GM23338 (cell line): ENCODE measurements at regions not wholly inside any gene's neighbourhood (a gene's known extent, or its start where the extent isn't known, plus 50 kb on each side); places are given as distances from the start of the nearest gene placed in this dataset.

Experiments
- ATAC-seq: fragments of 200-7000 bp; cut with Tn5 transposase; 3 replicates; pipeline ENCODE4 v1.9.1; 2020
- DNase-seq: peaks from one replicate; pipeline ENCODE4 v3.0.0-alpha.2; 2015; ENCODE audit warnings: low spot score
- H2AFZ ChIP-seq: fragments of 200-600 bp; sonication (generic); 2 replicates; pipeline ENCODE4 v1.8.0; 2016; ENCODE audit warnings: antibody characterized with exemption, mild to moderate bottlenecking, moderate library complexity
- H3F3A ChIP-seq: fragments of 200-600 bp; sonication (generic); replicated peaks from 2 replicates; pipeline ENCODE4 v1.8.0; 2017; ENCODE audit warnings: antibody characterized with exemption, mixed run types, low read depth
- H3K27ac ChIP-seq: fragments of 200-600 bp; sonication (generic); 2 replicates; pipeline ENCODE4 v1.6.1; 2016; ENCODE audit warnings: low read depth
- H3K27me3 ChIP-seq: fragments of 200-600 bp; sonication (generic); 2 replicates; pipeline ENCODE4 v1.8.0; 2016; ENCODE audit warnings: mild to moderate bottlenecking, mixed run types, moderate library complexity; ENCODE audit not compliant: insufficient read depth
- H3K36me3 ChIP-seq: fragments of 200-600 bp; sonication (generic); 2 replicates; pipeline ENCODE4 v1.8.0; 2016; ENCODE audit warnings: mild to moderate bottlenecking; ENCODE audit not compliant: insufficient read depth
- H3K4me1 ChIP-seq: fragments of 200-600 bp; sonication (generic); 2 replicates; pipeline ENCODE4 v1.8.0; 2016; ENCODE audit warnings: mild to moderate bottlenecking, moderate library complexity; ENCODE audit not compliant: insufficient read depth
- H3K4me2 ChIP-seq: fragments of 200-600 bp; sonication (generic); 2 replicates; pipeline ENCODE4 v1.7.1; 2017; ENCODE audit warnings: mixed run types
- H3K4me3 ChIP-seq: fragments of 200-600 bp; sonication (generic); 2 replicates; pipeline ENCODE4 v1.6.1; 2016; ENCODE audit warnings: mixed run types
- H3K79me2 ChIP-seq: fragments of 200-600 bp; sonication (generic); replicated peaks from 2 replicates; pipeline ENCODE4 v1.8.0; 2017; ENCODE audit warnings: mild to moderate bottlenecking; ENCODE audit not compliant: insufficient read depth
- H3K9me2 ChIP-seq: fragments of 200-600 bp; sonication (generic); 2 replicates; pipeline ENCODE4 v1.8.0; 2017; ENCODE audit not compliant: insufficient read depth
- H4K20me1 ChIP-seq: fragments of 200-600 bp; sonication (generic); replicated peaks from 2 replicates; pipeline ENCODE4 v1.8.0; 2017; ENCODE audit warnings: mild to moderate bottlenecking; ENCODE audit not compliant: insufficient read depth
- H3K27ac Mint-ChIP-seq: 2 replicates; pipeline ENCODE4 v1.8.0; 2020; ENCODE audit warnings: inconsistent platforms, mild to moderate bottlenecking, moderate library complexity, mixed read lengths
- H3K27me3 Mint-ChIP-seq: 3 replicates; pipeline ENCODE4 v1.8.0; 2022; ENCODE audit warnings: low read depth, mild to moderate bottlenecking, moderate library complexity, mixed read lengths, inconsistent platforms; ENCODE audit not compliant: insufficient read depth, poor library complexity
- H3K36me3 Mint-ChIP-seq: 3 replicates; pipeline ENCODE4 v1.8.0; 2021; ENCODE audit warnings: low read depth, mild to moderate bottlenecking, inconsistent platforms, moderate library complexity, mixed read lengths
- H3K4me1 Mint-ChIP-seq: 3 replicates; pipeline ENCODE4 v1.8.0; 2020; ENCODE audit warnings: mild to moderate bottlenecking, inconsistent platforms, mixed read lengths
- H3K4me3 Mint-ChIP-seq: 3 replicates; pipeline ENCODE4 v1.8.0; 2021; ENCODE audit warnings: moderate library complexity, mild to moderate bottlenecking, inconsistent platforms, mixed read lengths
- H3K9me3 Mint-ChIP-seq: 3 replicates; pipeline ENCODE4 v1.8.0; 2020; ENCODE audit warnings: moderate library complexity, mild to moderate bottlenecking, inconsistent platforms, mixed read lengths
- CREB1 ChIP-seq: fragments of 250-450 bp; sonication (Bioruptor Pico); IDR thresholded peaks from 2 replicates; pipeline ENCODE4 v1.5.0; 2020; ENCODE audit warnings: low read depth, mild to moderate bottlenecking, moderate library complexity
- EZH2 ChIP-seq: fragments of 200-600 bp; sonication (generic); IDR thresholded peaks from one replicate; pipeline ENCODE4 v1.8.0; 2017; ENCODE audit warnings: antibody characterized with exemption, mild to moderate bottlenecking, low read depth; ENCODE audit not compliant: unreplicated experiment
- JUNB ChIP-seq: IDR thresholded peaks from one replicate; pipeline ENCODE4 v1.6.1; 2016; ENCODE audit warnings: antibody characterized with exemption; ENCODE audit not compliant: unreplicated experiment
- NANOG ChIP-seq: IDR thresholded peaks from 2 replicates; pipeline ENCODE4 v1.6.1; 2016; ENCODE audit warnings: antibody characterized with exemption, borderline replicate concordance
- STAT1 ChIP-seq: IDR thresholded peaks from one replicate; pipeline ENCODE4 v1.6.1; 2016; ENCODE audit warnings: antibody characterized with exemption; ENCODE audit not compliant: unreplicated experiment
- ZNF114 ChIP-seq: fragments of 250-450 bp; sonication (Bioruptor Pico); IDR thresholded peaks from 2 replicates; pipeline ENCODE4 v1.5.0; 2020; ENCODE audit warnings: mild to moderate bottlenecking, moderate library complexity
- ZNF462 ChIP-seq: fragments of 250-450 bp; sonication (Bioruptor Pico); IDR thresholded peaks from 2 replicates; pipeline ENCODE4 v1.5.0; 2020; ENCODE audit warnings: mild to moderate bottlenecking, moderate library complexity
- TF ChIP-seq, protein P1 (sequence below), 2 experiments: fragments of 200-600 bp in 1 of 2; sonication (generic) in 1 of 2; conservative IDR thresholded peaks; 2 replicates each; pipeline versions ENCODE4 v1.5.1 to v1.6.1; 2016 to 2017; ENCODE audit warnings: antibody characterized with exemption in 2 of 2, low read depth in 2 of 2, mild to moderate bottlenecking in 2 of 2, moderate library complexity in 1 of 2
- TF ChIP-seq, protein P2 (sequence below): IDR thresholded peaks from 2 replicates; pipeline ENCODE4 v1.6.1; 2016; ENCODE audit warnings: antibody characterized with exemption

- TF ChIP-seq ZNF462 (CRISPR knock-in tag) (no peak), CREB1 (CRISPR knock-in tag) (no peak), ZNF114 (CRISPR knock-in tag) (no peak), EZH2 (no peak), JUNB (no peak), NANOG (no peak)
- TF ChIP-seq, protein P1, sequence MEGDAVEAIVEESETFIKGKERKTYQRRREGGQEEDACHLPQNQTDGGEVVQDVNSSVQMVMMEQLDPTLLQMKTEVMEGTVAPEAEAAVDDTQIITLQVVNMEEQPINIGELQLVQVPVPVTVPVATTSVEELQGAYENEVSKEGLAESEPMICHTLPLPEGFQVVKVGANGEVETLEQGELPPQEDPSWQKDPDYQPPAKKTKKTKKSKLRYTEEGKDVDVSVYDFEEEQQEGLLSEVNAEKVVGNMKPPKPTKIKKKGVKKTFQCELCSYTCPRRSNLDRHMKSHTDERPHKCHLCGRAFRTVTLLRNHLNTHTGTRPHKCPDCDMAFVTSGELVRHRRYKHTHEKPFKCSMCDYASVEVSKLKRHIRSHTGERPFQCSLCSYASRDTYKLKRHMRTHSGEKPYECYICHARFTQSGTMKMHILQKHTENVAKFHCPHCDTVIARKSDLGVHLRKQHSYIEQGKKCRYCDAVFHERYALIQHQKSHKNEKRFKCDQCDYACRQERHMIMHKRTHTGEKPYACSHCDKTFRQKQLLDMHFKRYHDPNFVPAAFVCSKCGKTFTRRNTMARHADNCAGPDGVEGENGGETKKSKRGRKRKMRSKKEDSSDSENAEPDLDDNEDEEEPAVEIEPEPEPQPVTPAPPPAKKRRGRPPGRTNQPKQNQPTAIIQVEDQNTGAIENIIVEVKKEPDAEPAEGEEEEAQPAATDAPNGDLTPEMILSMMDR (conservative IDR thresholded peaks at IDR 0.05; ENCODE audit: low read depth in 2 of 2): no peak
Observed at GRCh38 chr3:132135628-132136333, 101.0 kb upstream of the CPNE4 start (continued).

DNA sequence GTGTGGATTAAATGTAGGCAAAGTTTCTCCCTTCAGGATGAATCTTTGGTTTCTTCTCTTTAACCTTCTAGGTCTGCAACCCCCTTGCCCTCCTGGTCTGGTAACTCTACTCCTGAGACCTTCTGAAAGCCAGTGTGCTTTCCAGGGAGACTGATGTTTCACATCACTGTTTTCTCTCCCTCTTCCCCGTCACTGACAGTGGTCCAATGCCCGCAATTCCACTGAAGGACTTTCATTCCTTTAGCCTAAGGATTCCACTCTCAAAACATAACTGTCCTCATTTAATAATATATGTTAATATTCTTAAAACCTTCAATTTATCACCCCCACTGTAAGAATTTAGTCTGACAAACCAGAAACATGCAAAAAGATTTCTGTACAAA lies 101.5 kb upstream of the CPNE4 start:
- H3K9me2 ChIP-seq: no peaks in the 10 kb centered on the region
- no peaks in the 10 kb centered on the region; the same call in 1 of the 2 replicates for H3F3A ChIP-seq
- Mint-ChIP-seq H3K27me3 (peaks cover 2% of the 10 kb centered on the region), H3K9me3 (no peaks in the 10 kb centered on the region), H3K4me1 (peaks cover 18% of the 10 kb centered on the region), H3K36me3 (no peaks in the 10 kb centered on the region), H3K27ac (no peak overlapping the region), H3K4me3 (peak overlapping the region; percentile 77; the same call in 2 of the 3 replicates)
- H3K36me3 ChIP-seq: no peaks in the 10 kb centered on the region
- no peaks in the 10 kb centered on the region for H3K79me2 ChIP-seq
- H2AFZ ChIP-seq: peak overlapping the region; percentile 90
- H4K20me1 ChIP-seq: no peaks in the 10 kb centered on the region
- H3K27me3 ChIP-seq: peaks cover 10% of the 10 kb centered on the region; the same call in 1 of the 2 replicates
- DNase-seq (no peak), ATAC-seq (peak; percentile 75)
- peaks cover 17% of the 10 kb centered on the region for H3K4me1 ChIP-seq
- no peak overlapping the region for H3K27ac ChIP-seq
- peak overlapping the region; percentile 80 for H3K4me2 ChIP-seq
- H3K4me3 ChIP-seq: peak overlapping the region; percentile 74
- TF ChIP-seq, protein P2, sequence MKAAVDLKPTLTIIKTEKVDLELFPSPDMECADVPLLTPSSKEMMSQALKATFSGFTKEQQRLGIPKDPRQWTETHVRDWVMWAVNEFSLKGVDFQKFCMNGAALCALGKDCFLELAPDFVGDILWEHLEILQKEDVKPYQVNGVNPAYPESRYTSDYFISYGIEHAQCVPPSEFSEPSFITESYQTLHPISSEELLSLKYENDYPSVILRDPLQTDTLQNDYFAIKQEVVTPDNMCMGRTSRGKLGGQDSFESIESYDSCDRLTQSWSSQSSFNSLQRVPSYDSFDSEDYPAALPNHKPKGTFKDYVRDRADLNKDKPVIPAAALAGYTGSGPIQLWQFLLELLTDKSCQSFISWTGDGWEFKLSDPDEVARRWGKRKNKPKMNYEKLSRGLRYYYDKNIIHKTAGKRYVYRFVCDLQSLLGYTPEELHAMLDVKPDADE: no peak
- TF ChIP-seq, protein P1 (conservative IDR thresholded peaks at IDR 0.05; ENCODE audit: low read depth in 2 of 2): no peak
- TF ChIP-seq EZH2: no peak
- TF ChIP-seq ZNF114 (CRISPR knock-in tag): no peak
- no peak for TF ChIP-seq STAT1
- no peak for TF ChIP-seq CREB1 (CRISPR knock-in tag)
- no peak for TF ChIP-seq NANOG
